Coronary artery (tissue), 2 donors: ENCODE measurements at regions not wholly inside any gene's neighbourhood (a gene's known extent, or its start where the extent isn't known, plus 50 kb on each side); places are given as distances from the start of the nearest gene placed in this dataset.

ENCODE experiments used
- DNase-seq: peaks from one replicate; pipeline ENCODE4 v3.0.0-alpha.2; 2017; ENCODE audit warnings: low spot score
- H3K27ac ChIP-seq, 2 donors: fragments of 200-600 bp; sonication (generic); one replicate each; pipeline ENCODE4 v1.5.1; 2016 to 2019
- H3K4me3 ChIP-seq: fragments of 200-600 bp; sonication (generic); 2 replicates; pipeline ENCODE4 v1.5.1; 2016; ENCODE audit warnings: mild to moderate bottlenecking, moderate library complexity
- CTCF ChIP-seq: fragments of 200-600 bp; sonication (generic); IDR thresholded peaks from one replicate; pipeline ENCODE4 v1.5.1; 2019; ENCODE audit warnings: antibody characterized with exemption

- no peak for DNase-seq
- no peak for TF ChIP-seq CTCF
- Histone ChIP-seq H3K4me3 (no peak overlapping the region), H3K27ac (no peak overlapping the region)
Measured at GRCh38 chr2:239530749-239531316, 130.0 kb upstream of the HDAC4 start.

GRCh38 chr2:239529313-239530015 lies 128.6 kb upstream of the HDAC4 start:
- no peak for TF ChIP-seq CTCF
- H3K4me3 ChIP-seq: no peak overlapping the region
- no peak for DNase-seq
- no peak overlapping the region for H3K27ac ChIP-seq

DNA sequence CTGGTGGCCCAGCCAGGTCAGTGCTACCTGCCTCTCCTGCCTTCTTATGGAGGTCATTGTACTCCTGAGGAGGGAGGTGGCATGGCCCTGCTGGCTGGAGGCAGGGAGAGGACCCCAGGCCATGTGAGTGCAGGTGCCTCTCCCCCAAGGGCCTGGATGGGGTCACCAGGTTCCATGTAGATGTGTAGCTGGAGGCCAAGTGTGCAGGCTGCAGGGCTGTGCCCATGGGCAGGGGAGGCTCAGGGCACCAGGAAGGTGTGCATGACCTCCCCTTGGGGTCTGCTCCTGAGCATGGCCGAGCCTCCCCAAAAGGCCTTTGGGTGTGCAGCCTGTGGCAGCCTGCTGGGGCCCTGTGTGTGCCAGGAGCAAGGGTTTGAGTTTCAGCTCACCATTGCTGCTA lies 128.1 kb upstream of the HDAC4 start:
- TF ChIP-seq CTCF: no peak

DNA sequence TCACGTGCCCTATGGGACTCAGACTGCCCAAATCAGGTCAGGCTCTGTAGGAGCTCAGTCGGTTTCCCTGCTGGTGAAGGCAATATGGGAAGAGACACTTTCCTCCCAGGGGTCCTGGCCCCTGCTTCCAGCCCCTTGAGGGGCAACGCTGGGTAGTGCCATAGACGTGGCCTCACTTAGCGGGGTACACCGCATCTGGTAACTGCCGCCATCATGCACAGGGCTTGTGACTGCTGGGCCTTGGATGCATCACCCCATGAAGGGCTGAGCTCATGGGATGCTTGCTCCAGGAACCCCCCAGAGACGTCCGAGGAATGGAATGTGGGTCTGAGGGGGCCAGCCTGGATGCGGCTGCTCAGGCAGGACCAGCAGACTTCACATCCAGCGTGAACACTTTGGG lies 127.3 kb upstream of the HDAC4 start:
- Histone ChIP-seq H3K27ac (no peak overlapping the region), H3K4me3 (no peak overlapping the region)
- no peak for DNase-seq
- TF ChIP-seq CTCF: no peak

More for the DNA sequence above, 128.1 kb upstream of the HDAC4 start:
- DNase-seq: no peak
- Histone ChIP-seq H3K27ac (no peak overlapping the region), H3K4me3 (no peak overlapping the region)

DNA sequence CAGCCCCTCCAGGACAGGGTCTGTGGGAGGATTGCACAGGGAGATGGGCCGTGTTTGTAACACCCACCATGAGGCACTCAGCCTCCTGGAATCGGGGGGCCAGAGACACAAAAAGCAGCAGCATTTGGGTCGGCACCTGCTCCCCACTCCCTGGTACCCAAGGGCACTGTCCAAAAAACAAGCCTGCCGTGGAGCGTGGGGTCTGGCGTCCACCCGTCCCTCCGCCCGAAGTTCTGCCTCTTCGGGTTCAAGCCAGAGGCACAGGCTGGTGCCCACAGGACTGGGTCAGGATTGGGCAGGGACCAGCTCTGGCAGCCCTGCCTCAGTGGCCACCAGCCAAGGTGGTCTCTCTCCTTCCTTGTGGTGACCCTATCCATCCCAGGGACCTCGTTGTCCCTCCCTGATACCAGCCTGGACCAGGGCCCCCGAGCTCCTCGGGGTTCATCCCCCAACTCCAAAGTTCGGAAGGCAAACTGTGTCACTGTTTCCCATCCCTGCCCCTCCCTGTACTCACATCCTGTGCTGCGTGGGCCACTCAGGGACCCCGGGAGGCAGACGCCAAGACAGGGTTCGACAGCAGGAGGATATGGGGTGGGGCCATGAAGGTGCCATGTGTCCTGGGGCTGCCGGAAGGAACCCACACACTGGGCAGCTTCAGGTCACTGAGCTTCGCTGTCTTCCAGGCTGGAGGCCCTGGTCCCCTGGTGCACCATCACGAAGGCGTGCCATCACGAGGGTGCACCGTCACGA lies 126.0 kb upstream of the HDAC4 start:
- DNase-seq: no peak
- no peak overlapping the region for H3K27ac ChIP-seq

DNA sequence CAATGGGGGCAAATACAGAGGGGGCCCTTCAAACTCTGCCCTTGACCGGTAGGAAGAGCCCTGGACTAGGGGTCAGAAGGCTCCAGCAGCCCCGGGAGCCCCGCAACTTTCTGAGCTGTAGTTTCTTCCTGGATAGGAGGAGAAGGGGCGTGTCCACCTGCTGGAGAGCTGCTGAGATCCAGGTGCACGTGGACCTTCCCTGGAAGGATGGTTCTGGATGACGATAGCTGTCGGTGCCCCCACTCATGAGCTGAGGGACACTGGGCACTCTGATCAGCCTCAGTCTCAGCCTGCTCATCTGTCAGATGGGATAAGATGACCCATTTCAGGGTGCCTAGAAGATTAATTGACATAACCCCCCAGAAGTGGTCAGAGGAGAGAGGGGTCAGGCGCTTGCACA lies 125.2 kb upstream of the HDAC4 start:
- no peak overlapping the region for H3K27ac ChIP-seq
- DNase-seq: no peak
- no peak overlapping the region for H3K4me3 ChIP-seq
- TF ChIP-seq CTCF: no peak

More for the DNA sequence above, 126.0 kb upstream of the HDAC4 start:
- no peak for TF ChIP-seq CTCF
- no peak overlapping the region for H3K4me3 ChIP-seq
